HEK293 (cell line): ENCODE measurements at regions not wholly inside any gene's neighbourhood (a gene's known extent, or its start where the extent isn't known, plus 50 kb on each side); places are given as distances from the start of the nearest gene placed in this dataset.

Experiments
- CTCF ChIA-PET: fragments of 350-600 bp; formaldehyde crosslinking; extraction: SDS; loops from one replicate; lab custom pipeline; 2021; ENCODE audit warnings: antibody characterized with exemption; lab: Yijun Ruan, JAX
- POLR2A ChIA-PET: fragments of 300-600 bp; formaldehyde crosslinking; extraction: SDS; loops from one replicate; lab custom pipeline; 2020; ENCODE audit warnings: antibody characterized with exemption, inconsistent platforms; lab: Yijun Ruan, JAX
- H3K27ac ChIP-seq: fragments of 200-500 bp; sonication (Bioruptor generic); 2 replicates; pipeline ENCODE4 v1.5.1; 2014; ENCODE audit warnings: low read depth, low read length, control low read depth, inconsistent platforms; ENCODE audit errors: extremely low read depth
- H3K36me3 ChIP-seq, 2 experiments: fragments of 200-500 bp in 1 of 2; sonication (Bioruptor generic) in 1 of 2; 1 replicate in 1 of 2; 2 replicates in 1 of 2; pipeline ENCODE4 v1.5.1; 2014 to 2017; ENCODE audit warnings: inconsistent platforms in 2 of 2, low read length in 2 of 2; ENCODE audit not compliant: control insufficient read depth in 2 of 2, insufficient read depth in 1 of 2
- H3K4me1 ChIP-seq: fragments of 200-500 bp; sonication (Bioruptor generic); 2 replicates; pipeline ENCODE4 v1.5.1; 2014; ENCODE audit warnings: mild to moderate bottlenecking, low read length, inconsistent platforms; ENCODE audit not compliant: control insufficient read depth, insufficient read depth
- H3K4me3 ChIP-seq: 2 replicates; pipeline ENCODE4 v1.5.1; 2011; ENCODE audit warnings: low read depth, mild to moderate bottlenecking, control low read depth, low read length, moderate library complexity
- H3K9me3 ChIP-seq: fragments of 200-500 bp; sonication (Bioruptor generic); 2 replicates; pipeline ENCODE4 v1.5.1; 2014; ENCODE audit warnings: low read depth, low read length, inconsistent platforms; ENCODE audit not compliant: control insufficient read depth, insufficient read depth
- IKZF3 ChIP-seq: fragments of 450-650 bp; IDR thresholded peaks from 2 replicates; pipeline ENCODE4 v1.5.0; 2018; ENCODE audit warnings: missing biosample characterization, mild to moderate bottlenecking, missing genetic modification characterization, moderate library complexity
- KLF9 ChIP-seq: fragments of 450-650 bp; formaldehyde crosslinking; IDR thresholded peaks from 2 replicates; pipeline ENCODE4 v1.5.1; 2016; ENCODE audit warnings: missing biosample characterization, missing genetic modification characterization, low read depth
- PATZ1 ChIP-seq: fragments of 450-650 bp; formaldehyde crosslinking; IDR thresholded peaks from 2 replicates; pipeline ENCODE4 v1.5.1; 2016; ENCODE audit warnings: missing biosample characterization, missing genetic modification characterization
- PRDM10 ChIP-seq: fragments of 450-650 bp; formaldehyde crosslinking; IDR thresholded peaks from 2 replicates; pipeline ENCODE4 v1.5.1; 2016; ENCODE audit warnings: missing biosample characterization, missing genetic modification characterization
- RBAK ChIP-seq: fragments of 450-650 bp; formaldehyde crosslinking; IDR thresholded peaks from 2 replicates; pipeline ENCODE4 v1.5.1; 2016; ENCODE audit warnings: missing biosample characterization, missing genetic modification characterization
- ZBTB17 ChIP-seq: fragments of 450-650 bp; formaldehyde crosslinking; IDR thresholded peaks from 2 replicates; pipeline ENCODE4 v1.5.1; 2016; ENCODE audit warnings: missing biosample characterization, missing genetic modification characterization
- ZNF146 ChIP-seq: fragments of 450-650 bp; formaldehyde crosslinking; IDR thresholded peaks from 2 replicates; pipeline ENCODE4 v1.5.1; 2016; ENCODE audit warnings: missing biosample characterization, missing genetic modification characterization
- ZNF157 ChIP-seq: fragments of 450-650 bp; formaldehyde crosslinking; IDR thresholded peaks from 2 replicates; pipeline ENCODE4 v1.5.1; 2016; ENCODE audit warnings: missing biosample characterization, missing genetic modification characterization
- ZNF18 ChIP-seq: fragments of 450-650 bp; formaldehyde crosslinking; IDR thresholded peaks from 2 replicates; pipeline ENCODE4 v1.5.1; 2016; ENCODE audit warnings: missing biosample characterization, missing genetic modification characterization
- ZNF19 ChIP-seq: fragments of 450-650 bp; formaldehyde crosslinking; IDR thresholded peaks from 2 replicates; pipeline ENCODE4; 2016; ENCODE audit warnings: missing biosample characterization, missing genetic modification characterization, low read depth
- ZNF248 ChIP-seq: fragments of 450-650 bp; formaldehyde crosslinking; IDR thresholded peaks from 2 replicates; pipeline ENCODE4 v1.5.1; 2017; ENCODE audit warnings: missing biosample characterization, missing genetic modification characterization
- ZNF354C ChIP-seq: fragments of 450-650 bp; formaldehyde crosslinking; IDR thresholded peaks from 2 replicates; pipeline ENCODE4 v1.5.1; 2016; ENCODE audit warnings: missing biosample characterization, missing genetic modification characterization, low read depth, borderline replicate concordance
- ZNF513 ChIP-seq: fragments of 450-650 bp; IDR thresholded peaks from 2 replicates; pipeline ENCODE4 v1.5.1; 2018; ENCODE audit warnings: missing biosample characterization, missing genetic modification characterization
- ZNF596 ChIP-seq: fragments of 450-650 bp; IDR thresholded peaks from 2 replicates; pipeline ENCODE4 v1.5.0; 2018; ENCODE audit warnings: missing biosample characterization, mild to moderate bottlenecking, missing genetic modification characterization, moderate library complexity
- ZNF639 ChIP-seq: fragments of 450-650 bp; formaldehyde crosslinking; IDR thresholded peaks from 2 replicates; pipeline ENCODE4 v1.5.1; 2016; ENCODE audit warnings: missing biosample characterization, missing genetic modification characterization
- ZNF692 ChIP-seq: fragments of 450-650 bp; formaldehyde crosslinking; IDR thresholded peaks from 2 replicates; pipeline ENCODE4 v1.5.1; 2016; ENCODE audit warnings: missing biosample characterization, missing genetic modification characterization
- ZNF776 ChIP-seq: fragments of 450-650 bp; formaldehyde crosslinking; IDR thresholded peaks from 2 replicates; pipeline ENCODE4 v1.5.0; 2017; ENCODE audit warnings: missing biosample characterization, missing genetic modification characterization, borderline replicate concordance
- ZNF777 ChIP-seq: fragments of 450-650 bp; formaldehyde crosslinking; IDR thresholded peaks from 2 replicates; pipeline ENCODE4 v1.5.1; 2017; ENCODE audit warnings: missing biosample characterization, missing genetic modification characterization, borderline replicate concordance
- ZSCAN4 ChIP-seq: fragments of 450-650 bp; formaldehyde crosslinking; IDR thresholded peaks from 2 replicates; pipeline ENCODE4 v1.5.1; 2017; ENCODE audit warnings: missing biosample characterization, missing genetic modification characterization

- Histone ChIP-seq H3K36me3 (no peaks in the 10 kb centered on the region), H3K4me3 (no peak overlapping the region), H3K27ac (no peak overlapping the region), H3K9me3 (no peaks in the 10 kb centered on the region), H3K4me1 (no peaks in the 10 kb centered on the region)
- CTCF ChIA-PET = interaction anchor here (0.7 to 2.9 kb wide), 7 partner anchors 8 to 1669 kb away, joined by 3 to 19 read pairs (median 4); no protein-coding TSS in a partner anchor
- TF ChIP-seq ZNF354C (no peak), KLF9 (tag by site-specific recombination) (no peak), ZNF692 (no peak), ZNF146 (tag by site-specific recombination) (no peak), PATZ1 (no peak), ZNF776 (no peak), ZNF18 (tag by site-specific recombination) (no peak), ZNF513 (tag by site-specific recombination) (no peak), ZNF639 (tag by site-specific recombination) (no peak), PRDM10 (tag by site-specific recombination) (no peak), IKZF3 (no peak), ZNF19 (tag by site-specific recombination) (no peak), ZSCAN4 (tag by site-specific recombination) (no peak), ZNF596 (tag by site-specific recombination) (no peak), ZNF157 (tag by site-specific recombination) (no peak), ZBTB17 (tag by site-specific recombination) (no peak), ZNF248 (no peak), RBAK (tag by site-specific recombination) (no peak), ZNF777 (tag by site-specific recombination) (no peak)
- POLR2A ChIA-PET = no interaction called here
Observed at GRCh38 chr6:95093154-95093553, 484.2 kb upstream of the MANEA start.
